ENCODE measurements at regions not wholly inside any gene's neighbourhood (a gene's known extent, or its start where the extent isn't known, plus 50 kb on each side); places are given as distances from the start of the nearest gene placed in this dataset.

- Histone ChIP-seq H3K9me3 (no peaks in the 10 kb centered on the region), H3K27ac (no peak overlapping the region), H3K4me1 (no peaks in the 10 kb centered on the region), H3K4me3 (no peak overlapping the region), H3K4me2 (no peak overlapping the region)
- ATAC-seq (no peak), FAIRE-seq (no peak), DNase-seq (ENCODE audit: low read depth in 1 of 2, low spot score in 1 of 2) (no peak)
- CTCF ChIA-PET = interaction anchor here (1.1 kb wide), 1 partner anchor 211 kb away, joined by 3 read pairs; no protein-coding TSS in a partner anchor
- TF ChIP-seq CBX2 (IDR thresholded peaks at IDR 0.05; ENCODE audit: borderline replicate concordance, low read depth) (no peak), JUNB (IDR thresholded peaks at IDR 0.05) (no peak), TFCP2L1 (CRISPR knock-in tag; IDR thresholded peaks at IDR 0.05) (no peak), TP53 (CRISPR knock-in tag; IDR thresholded peaks at IDR 0.05) (no peak), KDM5A (IDR thresholded peaks at IDR 0.05) (no peak), PBX3 (IDR thresholded peaks at IDR 0.05) (no peak), CHD2 (IDR thresholded peaks at IDR 0.05; ENCODE audit: low read length, partially characterized antibody) (no peak), EHMT2 (IDR thresholded peaks at IDR 0.05; ENCODE audit: low read depth) (no peak), RAD21 (conservative IDR thresholded peaks at IDR 0.05 in 1 of 2, IDR thresholded peaks at IDR 0.05 in 1 of 2) (no peak), MAFK (IDR thresholded peaks at IDR 0.05; ENCODE audit: partially characterized antibody) (no peak), HOXB5 (CRISPR knock-in tag; IDR thresholded peaks at IDR 0.05) (no peak), RNF2 (IDR thresholded peaks at IDR 0.05; ENCODE audit: borderline replicate concordance, low read depth) (no peak), HOXB13 (CRISPR knock-in tag; IDR thresholded peaks at IDR 0.05; ENCODE audit: low read depth) (no peak), EP300 (IDR thresholded peaks at IDR 0.05) (no peak)
- TF ChIP-seq, protein P1, sequence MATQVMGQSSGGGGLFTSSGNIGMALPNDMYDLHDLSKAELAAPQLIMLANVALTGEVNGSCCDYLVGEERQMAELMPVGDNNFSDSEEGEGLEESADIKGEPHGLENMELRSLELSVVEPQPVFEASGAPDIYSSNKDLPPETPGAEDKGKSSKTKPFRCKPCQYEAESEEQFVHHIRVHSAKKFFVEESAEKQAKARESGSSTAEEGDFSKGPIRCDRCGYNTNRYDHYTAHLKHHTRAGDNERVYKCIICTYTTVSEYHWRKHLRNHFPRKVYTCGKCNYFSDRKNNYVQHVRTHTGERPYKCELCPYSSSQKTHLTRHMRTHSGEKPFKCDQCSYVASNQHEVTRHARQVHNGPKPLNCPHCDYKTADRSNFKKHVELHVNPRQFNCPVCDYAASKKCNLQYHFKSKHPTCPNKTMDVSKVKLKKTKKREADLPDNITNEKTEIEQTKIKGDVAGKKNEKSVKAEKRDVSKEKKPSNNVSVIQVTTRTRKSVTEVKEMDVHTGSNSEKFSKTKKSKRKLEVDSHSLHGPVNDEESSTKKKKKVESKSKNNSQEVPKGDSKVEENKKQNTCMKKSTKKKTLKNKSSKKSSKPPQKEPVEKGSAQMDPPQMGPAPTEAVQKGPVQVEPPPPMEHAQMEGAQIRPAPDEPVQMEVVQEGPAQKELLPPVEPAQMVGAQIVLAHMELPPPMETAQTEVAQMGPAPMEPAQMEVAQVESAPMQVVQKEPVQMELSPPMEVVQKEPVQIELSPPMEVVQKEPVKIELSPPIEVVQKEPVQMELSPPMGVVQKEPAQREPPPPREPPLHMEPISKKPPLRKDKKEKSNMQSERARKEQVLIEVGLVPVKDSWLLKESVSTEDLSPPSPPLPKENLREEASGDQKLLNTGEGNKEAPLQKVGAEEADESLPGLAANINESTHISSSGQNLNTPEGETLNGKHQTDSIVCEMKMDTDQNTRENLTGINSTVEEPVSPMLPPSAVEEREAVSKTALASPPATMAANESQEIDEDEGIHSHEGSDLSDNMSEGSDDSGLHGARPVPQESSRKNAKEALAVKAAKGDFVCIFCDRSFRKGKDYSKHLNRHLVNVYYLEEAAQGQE (IDR thresholded peaks at IDR 0.05) = no peak
- POLR2A ChIA-PET = no interaction called here
- WGBS (ENCODE audit: missing lambda C conversion rate) = 24% methylated on average over 7 of the region's 7 CpGs
Measured at GRCh38 chr2:3940661-3941060, 237.3 kb downstream of the DCDC2C start.

DNA sequence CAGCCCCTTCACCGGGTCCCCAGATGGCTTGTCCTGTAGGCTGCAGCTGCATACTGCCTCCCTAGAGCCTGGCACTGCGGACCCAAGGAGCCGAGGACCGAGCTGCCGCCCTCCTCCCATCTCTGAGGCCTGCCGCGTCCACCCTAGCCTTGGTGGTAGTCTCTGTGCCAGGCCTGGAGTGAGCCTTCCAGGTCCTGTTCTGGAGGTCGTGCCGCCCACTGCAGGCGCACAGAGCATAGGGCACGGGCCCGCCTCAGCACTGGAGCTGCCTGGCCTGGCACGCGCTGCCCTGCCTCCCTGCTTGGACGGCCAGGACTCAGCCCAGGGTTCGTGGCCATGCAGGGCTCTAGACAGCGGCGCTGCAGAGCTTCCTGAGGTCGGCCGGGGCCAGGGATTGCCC is 239.5 kb downstream of the DCDC2C start:
- Histone ChIP-seq H3K4me2 (no peak overlapping the region), H3K27ac (no peak overlapping the region), H3K4me1 (no peaks in the 10 kb centered on the region), H3K4me3 (no peak overlapping the region), H3K9me3 (no peaks in the 10 kb centered on the region)
- FAIRE-seq = no peak
- no peak for ATAC-seq
- 17% methylated on average over 5 of the region's 20 CpGs for WGBS (ENCODE audit: missing lambda C conversion rate)
- no peak for DNase-seq (ENCODE audit: low read depth in 1 of 2, low spot score in 1 of 2)
- CTCF ChIA-PET = no interaction called here
- POLR2A ChIA-PET = no interaction called here
- TF ChIP-seq E2F6 (IDR thresholded peaks at IDR 0.05; ENCODE audit: borderline replicate concordance, low read depth) (no peak), HOXA7 (CRISPR knock-in tag; IDR thresholded peaks at IDR 0.05) (no peak), MYC (IDR thresholded peaks at IDR 0.05; ENCODE audit: borderline replicate concordance, low read length) (no peak), CEBPB (IDR thresholded peaks at IDR 0.05) (no peak), RFX5 (IDR thresholded peaks at IDR 0.05) (no peak), NPAS2 (CRISPR knock-in tag; IDR thresholded peaks at IDR 0.05; ENCODE audit: borderline replicate concordance) (no peak), RNF2 (IDR thresholded peaks at IDR 0.05; ENCODE audit: borderline replicate concordance, low read depth) (no peak), POLR2A (IDR thresholded peaks at IDR 0.05; ENCODE audit: low read length) (no peak), HOXB13 (CRISPR knock-in tag; IDR thresholded peaks at IDR 0.05; ENCODE audit: low read depth) (no peak), CHD4 (IDR thresholded peaks at IDR 0.05; ENCODE audit: borderline replicate concordance) (no peak), SREBF2 (IDR thresholded peaks at IDR 0.05) (no peak), FOXS1 (CRISPR knock-in tag; IDR thresholded peaks at IDR 0.05) (no peak), PBX3 (IDR thresholded peaks at IDR 0.05) (no peak), HES2 (IDR thresholded peaks at IDR 0.05) (no peak)
- TF ChIP-seq, protein P2, sequence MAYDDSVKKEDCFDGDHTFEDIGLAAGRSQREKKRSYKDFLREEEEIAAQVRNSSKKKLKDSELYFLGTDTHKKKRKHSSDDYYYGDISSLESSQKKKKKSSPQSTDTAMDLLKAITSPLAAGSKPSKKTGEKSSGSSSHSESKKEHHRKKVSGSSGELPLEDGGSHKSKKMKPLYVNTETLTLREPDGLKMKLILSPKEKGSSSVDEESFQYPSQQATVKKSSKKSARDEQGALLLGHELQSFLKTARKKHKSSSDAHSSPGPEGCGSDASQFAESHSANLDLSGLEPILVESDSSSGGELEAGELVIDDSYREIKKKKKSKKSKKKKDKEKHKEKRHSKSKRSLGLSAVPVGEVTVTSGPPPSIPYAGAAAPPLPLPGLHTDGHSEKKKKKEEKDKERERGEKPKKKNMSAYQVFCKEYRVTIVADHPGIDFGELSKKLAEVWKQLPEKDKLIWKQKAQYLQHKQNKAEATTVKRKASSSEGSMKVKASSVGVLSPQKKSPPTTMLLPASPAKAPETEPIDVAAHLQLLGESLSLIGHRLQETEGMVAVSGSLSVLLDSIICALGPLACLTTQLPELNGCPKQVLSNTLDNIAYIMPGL (CRISPR knock-in tag; IDR thresholded peaks at IDR 0.05; ENCODE audit: borderline replicate concordance) = no peak
- TF ChIP-seq, protein P3, sequence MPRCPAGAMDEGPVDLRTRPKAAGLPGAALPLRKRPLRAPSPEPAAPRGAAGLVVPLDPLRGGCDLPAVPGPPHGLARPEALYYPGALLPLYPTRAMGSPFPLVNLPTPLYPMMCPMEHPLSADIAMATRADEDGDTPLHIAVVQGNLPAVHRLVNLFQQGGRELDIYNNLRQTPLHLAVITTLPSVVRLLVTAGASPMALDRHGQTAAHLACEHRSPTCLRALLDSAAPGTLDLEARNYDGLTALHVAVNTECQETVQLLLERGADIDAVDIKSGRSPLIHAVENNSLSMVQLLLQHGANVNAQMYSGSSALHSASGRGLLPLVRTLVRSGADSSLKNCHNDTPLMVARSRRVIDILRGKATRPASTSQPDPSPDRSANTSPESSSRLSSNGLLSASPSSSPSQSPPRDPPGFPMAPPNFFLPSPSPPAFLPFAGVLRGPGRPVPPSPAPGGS (IDR thresholded peaks at IDR 0.05) = no peak
